ENCODE measurements at regions not wholly inside any gene's neighbourhood (a gene's known extent, or its start where the extent isn't known, plus 50 kb on each side); places are given as distances from the start of the nearest gene placed in this dataset.

DNA sequence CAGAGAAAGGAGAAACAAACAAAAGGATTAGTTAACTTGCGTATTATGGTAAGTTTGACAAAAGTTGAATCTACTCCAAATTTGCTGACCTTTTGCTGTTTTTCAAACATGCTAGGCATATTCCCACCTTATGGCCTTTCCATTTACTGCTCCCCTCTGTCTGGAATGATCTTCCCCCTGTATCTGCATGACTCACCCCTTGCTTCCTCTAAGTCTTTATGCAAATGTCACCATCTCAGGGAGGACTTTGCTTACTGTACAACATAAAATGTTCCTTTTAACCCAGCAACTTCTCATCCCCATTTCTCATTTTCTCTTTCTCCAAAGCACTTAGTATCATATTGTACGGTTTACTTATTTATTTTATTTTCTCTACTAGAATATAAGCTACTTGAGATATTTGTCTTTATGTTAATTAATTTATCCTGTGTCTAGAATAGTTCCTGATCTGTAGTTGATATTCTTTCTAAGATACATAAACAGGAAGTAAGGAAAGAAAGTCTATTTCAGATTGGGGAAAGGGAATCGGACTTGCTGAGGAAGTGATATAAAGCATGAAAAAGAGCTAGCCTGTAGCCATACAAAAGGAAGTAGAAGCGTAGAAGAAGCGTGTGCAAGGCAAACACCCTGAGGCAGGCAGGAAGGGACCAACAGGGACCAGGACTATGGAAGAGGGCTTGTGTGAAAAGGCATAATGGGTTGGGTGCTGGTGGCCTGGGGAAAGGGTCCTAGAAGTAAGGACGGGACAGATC, 144.9 kb upstream of the ERBB4 start:
- no peak for TF ChIP-seq EZH2 (IDR thresholded peaks at IDR 0.05)
- no peak for TF ChIP-seq POLR2AphosphoS5 (IDR thresholded peaks at IDR 0.05; ENCODE audit: borderline replicate concordance, low read depth, low read length)
- no peak for TF ChIP-seq FOXP2 (optimal IDR thresholded peaks at IDR 0.05; ENCODE audit: control extremely low read depth, extremely low read length, insufficient read depth)

Data from SK-N-MC (cell line).